Trophoblast cell (in vitro differentiated cells and primary cell): ENCODE measurements at regions not wholly inside any gene's neighbourhood (a gene's known extent, or its start where the extent isn't known, plus 50 kb on each side); places are given as distances from the start of the nearest gene placed in this dataset.

Source experiments
- DNase-seq, 2 donors: peaks; one replicate each; pipeline ENCODE4 v3.0.0-alpha.2; 2016
- H2AFZ ChIP-seq: 2 replicates; pipeline ENCODE4 v1.6.1; 2013; ENCODE audit warnings: low read length, moderate library complexity, mild to moderate bottlenecking; ENCODE audit not compliant: insufficient read depth, poor library complexity
- H2AK5ac ChIP-seq: 2 replicates; pipeline ENCODE4 v1.6.1; 2013; ENCODE audit warnings: mild to moderate bottlenecking, low read length
- H2BK120ac ChIP-seq: 2 replicates; pipeline ENCODE4 v1.6.1; 2013; ENCODE audit warnings: low read length, mild to moderate bottlenecking, moderate library complexity; ENCODE audit not compliant: insufficient read depth, poor library complexity
- H2BK12ac ChIP-seq: 2 replicates; pipeline ENCODE4 v1.6.1; 2013; ENCODE audit warnings: mild to moderate bottlenecking, low read length, moderate library complexity
- H2BK5ac ChIP-seq: 2 replicates; pipeline ENCODE4 v1.6.1; 2013; ENCODE audit warnings: low read length, low read depth, moderate library complexity, mild to moderate bottlenecking; ENCODE audit not compliant: poor library complexity
- H3K14ac ChIP-seq: 2 replicates; pipeline ENCODE4 v1.6.1; 2013; ENCODE audit warnings: mild to moderate bottlenecking, low read length
- H3K18ac ChIP-seq: 2 replicates; pipeline ENCODE4 v1.6.1; 2013; ENCODE audit warnings: mild to moderate bottlenecking, low read length
- H3K23ac ChIP-seq: 2 replicates; pipeline ENCODE4 v1.6.1; 2013; ENCODE audit warnings: low read length
- H3K27ac ChIP-seq: 2 replicates; pipeline ENCODE4 v1.5.1; 2013; ENCODE audit warnings: low read depth, mild to moderate bottlenecking, inconsistent platforms, low read length, moderate library complexity
- H3K27me3 ChIP-seq: 2 replicates; pipeline ENCODE4 v1.6.1; 2013; ENCODE audit warnings: inconsistent platforms, mild to moderate bottlenecking, low read length, moderate library complexity; ENCODE audit not compliant: insufficient read depth
- H3K36me3 ChIP-seq, 2 experiments: 1 replicate in 1 of 2; 2 replicates in 1 of 2; pipeline ENCODE4 v1.6.1; 2013; ENCODE audit warnings: low read length in 2 of 2, mild to moderate bottlenecking in 2 of 2, moderate library complexity in 1 of 2; ENCODE audit not compliant: insufficient read depth in 2 of 2, control insufficient read depth in 1 of 2
- H3K4ac ChIP-seq: 2 replicates; pipeline ENCODE4 v1.6.1; 2013; ENCODE audit warnings: low read depth, mild to moderate bottlenecking, low read length, moderate library complexity
- H3K4me1 ChIP-seq, 2 experiments: 1 replicate in 1 of 2; 2 replicates in 1 of 2; pipeline ENCODE4 v1.6.1; 2013; ENCODE audit warnings: low read length in 2 of 2, mild to moderate bottlenecking in 2 of 2, moderate library complexity in 1 of 2; ENCODE audit not compliant: insufficient read depth in 2 of 2, control insufficient read depth in 1 of 2
- H3K4me2 ChIP-seq: 2 replicates; pipeline ENCODE4 v1.6.1; 2013; ENCODE audit warnings: inconsistent platforms, mild to moderate bottlenecking, low read length, moderate library complexity
- H3K4me3 ChIP-seq: 2 replicates; pipeline ENCODE4 v1.5.1; 2013; ENCODE audit warnings: mild to moderate bottlenecking, low read depth, low read length, inconsistent platforms
- H3K79me1 ChIP-seq: one replicate; pipeline ENCODE4 v1.6.1; 2013; ENCODE audit warnings: low read length
- H3K79me2 ChIP-seq: 2 replicates; pipeline ENCODE4 v1.6.1; 2013; ENCODE audit warnings: low read length, mild to moderate bottlenecking; ENCODE audit not compliant: control insufficient read depth, insufficient read depth, poor library complexity
- H3K9ac ChIP-seq: 2 replicates; pipeline ENCODE4 v1.6.1; 2013; ENCODE audit warnings: mild to moderate bottlenecking, low read length
- H3K9me3 ChIP-seq: 2 replicates; pipeline ENCODE4 v1.6.1; 2013; ENCODE audit warnings: low read depth, mild to moderate bottlenecking, control low read depth, inconsistent platforms, low read length; ENCODE audit not compliant: insufficient read depth
- H4K12ac ChIP-seq: 2 replicates; pipeline ENCODE4 v1.6.1; 2013; ENCODE audit warnings: low read depth, mild to moderate bottlenecking, low read length, moderate library complexity
- H4K8ac ChIP-seq: 2 replicates; pipeline ENCODE4 v1.6.1; 2013; ENCODE audit warnings: low read depth, mild to moderate bottlenecking, low read length, moderate library complexity
- H4K91ac ChIP-seq: one replicate; pipeline ENCODE4 v1.6.1; 2013; ENCODE audit warnings: low read depth, mild to moderate bottlenecking, low read length, moderate library complexity
- WGBS: extraction: QIAGEN DNeasy Blood & Tissue Kit; methylation state at CpG from one replicate; pipeline ENCODE4 v1.1.7; 2013; ENCODE audit warnings: missing lambda C conversion rate; ENCODE audit not compliant: insufficient read length, insufficient coverage; ENCODE audit errors: extremely low coverage; 5-methylcytosine and 5-hydroxymethylcytosine counted together

DNA sequence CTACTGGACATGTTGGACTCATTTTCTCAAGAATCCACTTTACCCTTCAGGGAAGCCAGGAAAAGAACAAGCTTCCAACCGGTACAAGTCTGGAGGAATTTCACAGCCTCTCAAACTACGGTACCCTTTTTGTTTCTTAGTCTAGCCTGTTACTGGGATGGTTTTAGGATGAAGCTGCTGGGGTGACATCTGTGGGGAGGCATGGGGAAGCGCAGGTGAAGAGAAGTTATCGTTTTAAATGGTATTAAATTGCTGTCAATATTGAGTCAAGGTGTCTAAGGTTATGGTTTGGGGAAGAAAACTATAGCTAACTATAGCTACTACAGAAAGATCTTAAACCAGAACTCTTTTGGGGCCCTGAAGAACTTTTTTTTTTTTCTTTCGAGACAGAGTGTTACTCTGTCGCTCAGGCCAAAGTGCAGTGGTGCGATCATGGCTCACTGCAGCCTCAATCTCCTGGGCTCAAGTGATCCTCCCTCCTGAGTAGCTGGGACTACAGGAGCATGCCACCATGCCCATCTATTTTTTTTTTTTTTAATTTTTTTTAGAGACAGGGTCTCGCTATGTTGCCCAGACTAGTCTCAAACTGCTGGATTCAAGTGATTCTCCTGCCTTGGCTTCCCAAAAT, 128.7 kb downstream of the RIN2 start:
- Histone ChIP-seq H3K4me2 (peak overlapping the region; percentile 48), H3K27me3 (no peaks in the 10 kb centered on the region), H3K9ac (no peak overlapping the region), H3K14ac (no peak overlapping the region), H3K27ac (peak overlapping the region; percentile 71), H3K4ac (no peak overlapping the region), H3K23ac (no peak overlapping the region), H4K12ac (no peak overlapping the region), H2AK5ac (no peak overlapping the region), H4K91ac (peak overlapping the region; percentile 46), H2AFZ (no peak overlapping the region), H3K4me3 (no peak overlapping the region), H3K79me1 (peaks cover 36% of the 10 kb centered on the region), H3K4me1 (peaks cover 30 to 41% of the 10 kb centered on the region in 2 experiments), H4K8ac (no peak overlapping the region), H3K79me2 (peaks cover 3% of the 10 kb centered on the region), H3K36me3 (peaks cover 0 to 3% of the 10 kb centered on the region in 2 experiments), H3K9me3 (no peaks in the 10 kb centered on the region), H3K18ac (no peak overlapping the region), H2BK120ac (no peak overlapping the region), H2BK5ac (no peak overlapping the region), H2BK12ac (peak overlapping the region; percentile 27)
- DNase-seq, result no peak
- 100% methylated on average over 1 of the region's 8 CpGs for WGBS

GRCh38 chr20:19887556-19888268, 129.4 kb upstream of the NAA20 start:
- no peak overlapping the region for H4K8ac ChIP-seq
- peak overlapping the region; percentile 79 for H2BK120ac ChIP-seq
- peaks cover 3% of the 10 kb centered on the region in 2 experiments for H3K36me3 ChIP-seq
- no peak overlapping the region for H2AFZ ChIP-seq
- H2AK5ac ChIP-seq, result no peak overlapping the region
- H3K14ac ChIP-seq, result peak overlapping the region; percentile 22
- peak overlapping the region; percentile 71 for H3K27ac ChIP-seq
- peak in 1 of 2 donors; percentile 36 for DNase-seq
- no peak overlapping the region for H3K4me3 ChIP-seq
- no CpG with 5 or more reads among the region's 7 CpGs for WGBS
- H2BK12ac ChIP-seq, result peak overlapping the region; percentile 42
- no peak overlapping the region for H4K12ac ChIP-seq
- H3K27me3 ChIP-seq, result no peaks in the 10 kb centered on the region
- H3K9ac ChIP-seq, result peak overlapping the region; percentile 55
- peaks cover 3% of the 10 kb centered on the region for H3K79me2 ChIP-seq
- H3K4me2 ChIP-seq, result peak overlapping the region; percentile 48
- peaks cover 30 to 41% of the 10 kb centered on the region in 2 experiments for H3K4me1 ChIP-seq
- H4K91ac ChIP-seq, result peak overlapping the region; percentile 84
- H2BK5ac ChIP-seq, result peak overlapping the region; percentile 29
- no peak overlapping the region for H3K4ac ChIP-seq
- H3K18ac ChIP-seq, result peak overlapping the region; percentile 31
- H3K9me3 ChIP-seq, result no peaks in the 10 kb centered on the region
- peaks cover 34% of the 10 kb centered on the region for H3K79me1 ChIP-seq
- H3K23ac ChIP-seq, result no peak overlapping the region

DNA sequence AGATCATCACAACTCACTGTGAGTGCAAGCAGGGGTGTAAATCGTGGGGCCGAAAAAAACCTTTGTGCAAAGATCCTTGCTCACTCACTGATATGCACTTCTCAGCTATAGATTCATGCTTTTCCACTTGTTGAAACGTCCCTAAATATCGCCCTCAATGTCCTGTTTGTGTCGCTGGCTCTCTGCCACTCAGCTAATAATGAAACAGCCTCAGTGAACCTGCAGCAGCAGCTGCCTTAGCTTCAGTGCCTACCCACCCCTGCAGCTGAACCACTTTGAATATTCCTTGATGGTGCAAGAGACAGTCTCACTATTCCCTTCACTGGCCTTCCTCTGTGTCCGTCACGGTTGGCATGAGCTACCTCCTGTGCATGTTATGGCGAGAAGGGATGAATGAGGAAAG, 128.9 kb upstream of the NAA20 start:
- Histone ChIP-seq H3K27ac (peak overlapping the region; percentile 55), H3K18ac (peak overlapping the region; percentile 31), H2BK5ac (peak overlapping the region; percentile 25), H3K4me2 (no peak overlapping the region), H3K36me3 (peaks cover 3 to 7% of the 10 kb centered on the region in 2 experiments), H3K9ac (no peak overlapping the region), H3K14ac (peak overlapping the region; percentile 22), H4K8ac (no peak overlapping the region), H2AFZ (no peak overlapping the region), H3K79me1 (peaks cover 31% of the 10 kb centered on the region), H2BK120ac (peak overlapping the region; percentile 79), H4K12ac (no peak overlapping the region), H2BK12ac (peak overlapping the region; percentile 1), H3K9me3 (no peaks in the 10 kb centered on the region), H3K79me2 (peaks cover 3% of the 10 kb centered on the region), H3K4me3 (no peak overlapping the region), H4K91ac (peak overlapping the region; percentile 84), H3K4me1 (peaks cover 30 to 39% of the 10 kb centered on the region in 2 experiments), H3K27me3 (no peaks in the 10 kb centered on the region), H2AK5ac (peak overlapping the region; percentile 9), H3K4ac (no peak overlapping the region), H3K23ac (no peak overlapping the region)
- no peak for DNase-seq
- no CpG with 5 or more reads among the region's 8 CpGs for WGBS

DNA sequence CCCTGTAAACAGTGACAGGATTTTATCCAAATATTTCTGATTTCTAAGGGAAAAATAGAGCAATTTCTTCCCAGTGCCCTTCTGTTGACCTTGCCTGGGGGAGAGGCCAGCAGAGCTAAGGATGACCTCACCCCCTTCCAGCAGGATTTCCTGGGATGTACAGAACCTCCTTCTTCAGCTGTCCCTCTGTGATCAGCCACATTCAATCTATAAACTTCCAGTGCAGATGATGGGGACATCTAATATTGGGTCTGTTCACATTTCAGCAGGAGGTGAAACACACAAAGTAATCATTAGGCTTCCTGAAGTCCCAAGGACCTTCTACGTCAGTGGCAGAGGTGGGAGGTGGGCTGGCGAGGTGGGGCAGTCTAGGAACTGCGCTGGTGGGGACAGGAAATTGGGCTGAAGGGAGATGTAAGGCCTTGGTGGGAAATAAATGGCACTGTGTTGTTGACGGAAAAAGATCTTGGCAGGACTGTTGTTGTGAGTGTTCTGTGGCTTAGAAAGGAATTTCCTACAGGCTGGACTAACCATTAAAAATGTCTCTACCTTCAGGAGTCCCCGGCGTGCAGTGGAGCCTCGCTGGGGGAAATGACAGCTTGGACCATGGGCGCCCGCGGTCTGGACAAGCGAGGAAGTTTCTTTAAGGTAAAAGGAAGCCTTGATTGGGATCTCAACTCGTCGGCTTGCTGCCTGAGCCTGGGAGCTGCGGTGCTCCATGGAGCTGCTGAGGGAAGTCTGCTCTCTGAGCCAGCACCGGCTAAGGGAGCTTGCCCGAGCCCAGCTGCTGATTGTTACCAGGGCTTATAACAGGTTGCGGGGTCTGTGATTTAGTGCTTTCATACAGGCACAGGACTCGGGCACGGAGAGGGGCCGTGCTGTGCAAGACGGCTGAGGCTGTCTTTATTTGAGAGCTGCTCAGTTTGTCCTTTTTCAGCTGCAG, 127.9 kb upstream of the NAA20 start:
- Histone ChIP-seq H3K4ac (peak overlapping the region; percentile 30), H4K91ac (peak overlapping the region; percentile 84), H2BK12ac (peak overlapping the region; percentile 94), H3K9ac (no peak overlapping the region), H2AK5ac (peak overlapping the region; percentile 93), H3K79me1 (peaks cover 23% of the 10 kb centered on the region), H3K36me3 (peaks cover 5 to 12% of the 10 kb centered on the region in 2 experiments), H2BK120ac (peak overlapping the region; percentile 79), H3K4me1 (peaks cover 30 to 35% of the 10 kb centered on the region in 2 experiments), H3K18ac (peak overlapping the region; percentile 79), H3K14ac (peak overlapping the region; percentile 83), H3K23ac (no peak overlapping the region), H3K9me3 (peaks cover 2% of the 10 kb centered on the region), H2AFZ (peak overlapping the region; percentile 23), H3K79me2 (peaks cover 3% of the 10 kb centered on the region), H3K27ac (peak overlapping the region; percentile 75), H4K8ac (peak overlapping the region; percentile 79), H4K12ac (peak overlapping the region; percentile 35), H2BK5ac (peak overlapping the region; percentile 78), H3K4me3 (no peak overlapping the region), H3K4me2 (peak overlapping the region; percentile 10), H3K27me3 (no peaks in the 10 kb centered on the region)
- no peak for DNase-seq
- no CpG with 5 or more reads among the region's 21 CpGs for WGBS
